Fibroblast of villous mesenchyme (primary cell): ENCODE measurements at regions not wholly inside any gene's neighbourhood (a gene's known extent, or its start where the extent isn't known, plus 50 kb on each side); places are given as distances from the start of the nearest gene placed in this dataset.
A peak's percentile ranks its signal among the peaks of the same experiment; 100 is the strongest.

Experiments
- DNase-seq: peaks from one replicate; pipeline ENCODE4 v3.0.0-alpha.2; 2010; ENCODE audit warnings: low read depth
- H3K4me3 ChIP-seq: 2 replicates; pipeline ENCODE4 v1.5.1; 2011; ENCODE audit warnings: low read depth, mild to moderate bottlenecking, low read length
- CTCF ChIP-seq: IDR thresholded peaks from 2 replicates; pipeline ENCODE4 v1.5.1; 2012; ENCODE audit warnings: low read depth, mild to moderate bottlenecking, low read length; ENCODE audit not compliant: insufficient read depth

- TF ChIP-seq CTCF = no peak
- H3K4me3 ChIP-seq = no peak overlapping the region
- no peak for DNase-seq
Measured at GRCh38 chr17:5700745-5701144, 116.4 kb upstream of the NLRP1 start.

- no peak overlapping the region for H3K4me3 ChIP-seq
- no peak for DNase-seq
- no peak for TF ChIP-seq CTCF
Measured at GRCh38 chr17:5701381-5701780, 117.1 kb upstream of the NLRP1 start.

- DNase-seq = no peak
- TF ChIP-seq CTCF = no peak
Measured at GRCh38 chr17:5702951-5703510, 118.7 kb upstream of the NLRP1 start.

DNA sequence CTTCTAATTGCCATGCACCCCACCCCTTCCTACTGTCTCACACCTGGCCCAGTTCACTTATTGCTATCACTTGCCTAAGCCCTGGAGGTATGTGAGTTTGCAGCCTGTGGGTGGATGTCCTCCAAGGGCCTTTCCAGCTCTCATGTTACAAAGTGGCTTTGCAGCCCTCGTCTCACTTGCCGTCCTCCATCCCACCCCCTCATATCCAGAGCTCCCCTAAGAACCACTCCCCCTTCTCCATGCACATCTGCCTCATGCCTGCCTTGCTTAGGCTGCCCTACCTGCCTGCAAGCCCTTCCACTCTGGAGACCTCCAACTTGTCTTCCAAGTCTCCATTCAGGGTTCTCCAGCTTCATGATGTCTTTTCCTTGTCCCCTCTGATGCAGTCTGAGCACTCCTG, 119.4 kb upstream of the NLRP1 start:
- no peak for TF ChIP-seq CTCF
- DNase-seq = no peak
- H3K4me3 ChIP-seq = no peak overlapping the region

More at GRCh38 chr17:5702951-5703510, 118.7 kb upstream of the NLRP1 start:
- H3K4me3 ChIP-seq = no peak overlapping the region

GRCh38 chr17:5705081-5705875, 121.0 kb upstream of the NLRP1 start:
- no peak for DNase-seq
- TF ChIP-seq CTCF = peak; percentile 39

GRCh38 chr17:5705876-5706576, 121.7 kb upstream of the NLRP1 start:
- DNase-seq = no peak
- no peak for TF ChIP-seq CTCF
- no peak overlapping the region for H3K4me3 ChIP-seq

More at GRCh38 chr17:5705081-5705875, 121.0 kb upstream of the NLRP1 start:
- no peak overlapping the region for H3K4me3 ChIP-seq
